CD14-positive monocyte (primary cell): ENCODE measurements at regions not wholly inside any gene's neighbourhood (a gene's known extent, or its start where the extent isn't known, plus 50 kb on each side); places are given as distances from the start of the nearest gene placed in this dataset.

ENCODE experiments used
- DNase-seq, 3 donors: peaks; one replicate each; pipeline ENCODE4 v3.0.0-alpha.2; 2011 to 2022
- H2AFZ ChIP-seq: 2 replicates; pipeline ENCODE4 v1.6.0; 2012; ENCODE audit warnings: mild to moderate bottlenecking, low read depth, low read length, inconsistent platforms; ENCODE audit not compliant: insufficient read depth, poor library complexity, severe bottlenecking
- H3K27ac ChIP-seq, 2 donors: 1 replicate in 1 of 2; 2 replicates in 1 of 2; pipeline ENCODE4 v1.5.1; 2012 to 2013; ENCODE audit warnings: low read length in 2 of 2, control low read depth in 1 of 2, inconsistent platforms in 1 of 2, low read depth in 1 of 2, mild to moderate bottlenecking in 1 of 2
- H3K27me3 ChIP-seq, 2 donors: one replicate each; pipeline versions ENCODE4 v1.6.0 to v1.6.1; 2011 to 2013; ENCODE audit warnings: low read length in 2 of 2; ENCODE audit not compliant: control insufficient read depth in 2 of 2, insufficient read depth in 2 of 2
- H3K36me3 ChIP-seq, 2 donors: replicated peaks in 1 of 2; 1 replicate in 1 of 2; 2 replicates in 1 of 2; pipeline versions ENCODE4 v1.5.1 to v1.6.1; 2012 to 2013; ENCODE audit warnings: low read length in 2 of 2, control low read depth in 1 of 2, inconsistent platforms in 1 of 2, mild to moderate bottlenecking in 1 of 2; ENCODE audit not compliant: insufficient read depth in 2 of 2, control insufficient read depth in 1 of 2
- H3K4me1 ChIP-seq, 2 donors: 1 replicate in 1 of 2; 2 replicates in 1 of 2; pipeline versions ENCODE4 v1.5.1 to v1.6.1; 2012 to 2013; ENCODE audit warnings: low read length in 2 of 2, control low read depth in 1 of 2, inconsistent platforms in 1 of 2, mild to moderate bottlenecking in 1 of 2, moderate library complexity in 1 of 2; ENCODE audit not compliant: insufficient read depth in 2 of 2, control insufficient read depth in 1 of 2
- H3K4me2 ChIP-seq: replicated peaks from 2 replicates; pipeline ENCODE3; 2012; ENCODE audit warnings: low read length, moderate library complexity, mild to moderate bottlenecking; ENCODE audit not compliant: poor library complexity, severe bottlenecking; ENCODE audit errors: extremely low read depth
- H3K4me3 ChIP-seq, 3 experiments: fragments of 200-600 bp in 1 of 3; sonication (generic) in 1 of 3; replicated peaks in 1 of 3; 1 replicate in 2 of 3; 2 replicates in 1 of 3; pipeline ENCODE4 v1.5.1; 2011 to 2013; ENCODE audit warnings: low read length in 3 of 3, mild to moderate bottlenecking in 3 of 3, control low read depth in 2 of 3, low read depth in 2 of 3, inconsistent platforms in 1 of 3, moderate library complexity in 1 of 3
- H3K79me2 ChIP-seq: 2 replicates; pipeline ENCODE4 v1.6.0; 2012; ENCODE audit warnings: mild to moderate bottlenecking, control low read depth, inconsistent platforms, low read length, moderate library complexity; ENCODE audit not compliant: insufficient read depth
- H3K9ac ChIP-seq: 2 replicates; pipeline ENCODE4 v1.6.0; 2017; ENCODE audit warnings: low read length, mild to moderate bottlenecking; ENCODE audit not compliant: insufficient read depth, poor library complexity, severe bottlenecking
- H3K9me3 ChIP-seq, 2 donors: replicated peaks in 1 of 2; 1 replicate in 1 of 2; 2 replicates in 1 of 2; pipeline versions ENCODE4 v1.5.1 to v1.6.1; 2012 to 2013; ENCODE audit warnings: low read length in 2 of 2, control low read depth in 1 of 2; ENCODE audit not compliant: control insufficient read depth in 1 of 2, insufficient read depth in 1 of 2
- H4K20me1 ChIP-seq: 2 replicates; pipeline ENCODE4 v1.6.0; 2012; ENCODE audit warnings: mild to moderate bottlenecking, low read length, control low read depth, moderate library complexity; ENCODE audit not compliant: insufficient read depth
- H3K27ac Mint-ChIP-seq, 7 donors: one replicate each; pipeline ENCODE4 v1.8.0; 2020; ENCODE audit warnings: mild to moderate bottlenecking in 7 of 7, mixed read lengths in 7 of 7, moderate library complexity in 6 of 7, inconsistent platforms in 2 of 7
- H3K27me3 Mint-ChIP-seq, 3 donors: one replicate each; pipeline ENCODE4 v1.8.0; 2021 to 2022; ENCODE audit warnings: low read depth in 3 of 3, mild to moderate bottlenecking in 3 of 3, mixed read lengths in 3 of 3, moderate library complexity in 3 of 3, inconsistent platforms in 1 of 3
- H3K36me3 Mint-ChIP-seq, 2 donors: one replicate each; pipeline ENCODE4 v1.8.0; 2020; ENCODE audit warnings: mixed read lengths in 2 of 2, inconsistent platforms in 1 of 2, mild to moderate bottlenecking in 1 of 2
- H3K4me1 Mint-ChIP-seq: one replicate; pipeline ENCODE4 v1.8.0; 2020; ENCODE audit warnings: mild to moderate bottlenecking, mixed read lengths
- H3K4me3 Mint-ChIP-seq, 2 donors: one replicate each; pipeline ENCODE4 v1.8.0; 2020; ENCODE audit warnings: mild to moderate bottlenecking in 2 of 2, mixed read lengths in 2 of 2, moderate library complexity in 1 of 2
- H3K9me3 Mint-ChIP-seq, 7 donors: one replicate each; pipeline ENCODE4 v1.8.0; 2020 to 2022; ENCODE audit warnings: mixed read lengths in 7 of 7, mild to moderate bottlenecking in 6 of 7, moderate library complexity in 6 of 7, inconsistent platforms in 2 of 7
- WGBS: methylation state at CpG from one replicate; pipeline ENCODE4 v1.1.5; 2013; ENCODE audit warnings: missing lambda C conversion rate; ENCODE audit not compliant: insufficient coverage; 5-methylcytosine and 5-hydroxymethylcytosine counted together
- intact Hi-C, 2 donors: fragments of 100-400 bp; cut with micrococcal nuclease; formaldehyde crosslinking; loops; one replicate each; pipeline versions ENCODE4 v1.15.0 to v1.15.1; 2023
- TF ChIP-seq, protein P1 (sequence below): fragments of 200-600 bp; IDR thresholded peaks from one replicate; pipeline ENCODE4 v1.8.0; 2022; ENCODE audit warnings: antibody characterized with exemption, mild to moderate bottlenecking

DNA sequence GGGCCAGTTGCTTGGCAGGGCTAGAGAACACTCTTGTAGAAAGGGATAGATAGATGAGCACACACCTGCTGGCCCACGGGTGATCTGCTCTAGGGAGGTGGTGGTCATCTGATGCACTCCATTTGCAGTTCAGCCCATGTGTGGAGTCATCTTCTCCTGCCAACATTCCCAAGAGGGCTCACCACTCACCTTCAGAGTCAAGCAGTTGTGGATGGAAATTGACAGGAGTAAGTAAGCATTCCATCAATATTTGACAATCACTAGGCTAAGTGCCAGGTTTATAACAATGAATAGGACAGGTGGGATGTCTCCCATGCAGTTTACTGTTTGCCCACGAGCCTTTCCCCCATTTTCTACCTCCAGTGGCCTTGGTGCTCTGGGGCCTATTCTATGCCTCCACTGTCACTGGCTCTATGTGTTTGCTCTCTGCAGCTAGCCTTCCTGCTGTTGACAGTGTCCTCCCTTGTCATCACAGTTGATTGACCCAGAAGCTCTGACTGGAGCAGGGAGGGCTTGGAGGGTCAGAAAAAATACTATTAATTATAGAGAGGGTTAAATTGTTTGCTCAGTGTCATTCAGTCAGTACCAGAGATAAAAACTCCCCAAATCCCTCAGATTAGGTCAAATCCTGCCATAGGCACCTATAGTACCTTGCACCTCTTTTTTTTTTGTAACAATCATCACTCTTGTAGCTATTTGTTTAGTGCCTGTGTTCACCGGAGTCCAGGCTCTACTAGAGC, 134.6 kb upstream of the PZP start:
- no peaks in the 10 kb centered on the region for H3K4me1 ChIP-seq
- WGBS = no CpG with 5 or more reads among the region's 3 CpGs
- H3K4me2 ChIP-seq = no peak overlapping the region
- TF ChIP-seq, protein P1, sequence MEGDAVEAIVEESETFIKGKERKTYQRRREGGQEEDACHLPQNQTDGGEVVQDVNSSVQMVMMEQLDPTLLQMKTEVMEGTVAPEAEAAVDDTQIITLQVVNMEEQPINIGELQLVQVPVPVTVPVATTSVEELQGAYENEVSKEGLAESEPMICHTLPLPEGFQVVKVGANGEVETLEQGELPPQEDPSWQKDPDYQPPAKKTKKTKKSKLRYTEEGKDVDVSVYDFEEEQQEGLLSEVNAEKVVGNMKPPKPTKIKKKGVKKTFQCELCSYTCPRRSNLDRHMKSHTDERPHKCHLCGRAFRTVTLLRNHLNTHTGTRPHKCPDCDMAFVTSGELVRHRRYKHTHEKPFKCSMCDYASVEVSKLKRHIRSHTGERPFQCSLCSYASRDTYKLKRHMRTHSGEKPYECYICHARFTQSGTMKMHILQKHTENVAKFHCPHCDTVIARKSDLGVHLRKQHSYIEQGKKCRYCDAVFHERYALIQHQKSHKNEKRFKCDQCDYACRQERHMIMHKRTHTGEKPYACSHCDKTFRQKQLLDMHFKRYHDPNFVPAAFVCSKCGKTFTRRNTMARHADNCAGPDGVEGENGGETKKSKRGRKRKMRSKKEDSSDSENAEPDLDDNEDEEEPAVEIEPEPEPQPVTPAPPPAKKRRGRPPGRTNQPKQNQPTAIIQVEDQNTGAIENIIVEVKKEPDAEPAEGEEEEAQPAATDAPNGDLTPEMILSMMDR = no peak
- no peaks in the 10 kb centered on the region for H3K36me3 Mint-ChIP-seq
- H3K79me2 ChIP-seq = no peaks in the 10 kb centered on the region
- no peak overlapping the region for H3K4me3 ChIP-seq
- intact Hi-C loops = no loop called here
- H2AFZ ChIP-seq = no peak overlapping the region
- H3K9me3 Mint-ChIP-seq = peaks cover 0 to 2% (median under 1%) of the 10 kb centered on the region in 7 donors
- H3K4me1 Mint-ChIP-seq = peaks cover 14% of the 10 kb centered on the region
- H3K9me3 ChIP-seq = no peaks in the 10 kb centered on the region
- no peak overlapping the region for H3K9ac ChIP-seq
- no peak overlapping the region for H3K4me3 Mint-ChIP-seq
- H4K20me1 ChIP-seq = no peaks in the 10 kb centered on the region
- H3K36me3 ChIP-seq = no peaks in the 10 kb centered on the region
- no peak overlapping the region for H3K27ac Mint-ChIP-seq
- H3K27me3 ChIP-seq = no peaks in the 10 kb centered on the region
- no peak overlapping the region for H3K27ac ChIP-seq
- H3K27me3 Mint-ChIP-seq = peaks cover 0 to 2% (median 2%) of the 10 kb centered on the region in 3 donors
- DNase-seq = no peak

DNA sequence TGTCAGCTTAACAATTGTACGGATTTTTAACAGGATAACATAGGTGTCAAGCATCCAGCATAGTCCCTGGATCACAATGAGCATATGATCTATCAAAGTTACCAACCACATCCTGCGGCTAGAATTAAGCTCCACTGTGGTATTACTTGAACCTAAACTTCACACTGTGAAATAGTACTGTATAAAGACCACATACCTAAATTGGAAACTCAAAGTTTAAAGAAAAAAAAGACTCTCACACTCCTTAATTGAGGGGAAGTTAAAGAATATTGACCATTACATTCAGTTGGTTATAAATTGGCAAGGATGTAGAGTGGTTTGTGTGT, 133.0 kb upstream of the PZP start:
- Histone ChIP-seq H3K4me1 (no peaks in the 10 kb centered on the region), H3K36me3 (no peaks in the 10 kb centered on the region), H3K27ac (no peak overlapping the region), H3K27me3 (no peaks in the 10 kb centered on the region), H2AFZ (no peak overlapping the region), H3K4me2 (no peak overlapping the region), H4K20me1 (no peaks in the 10 kb centered on the region), H3K9me3 (peaks cover 0 to 9% of the 10 kb centered on the region in 2 donors), H3K79me2 (no peaks in the 10 kb centered on the region), H3K9ac (no peak overlapping the region), H3K4me3 (no peak overlapping the region)
- H3K36me3 Mint-ChIP-seq = peaks cover 2 to 3% of the 10 kb centered on the region in 2 donors
- intact Hi-C loops = no loop called here
- peaks cover 5 to 15% (median 13%) of the 10 kb centered on the region in 7 donors for H3K9me3 Mint-ChIP-seq
- H3K4me1 Mint-ChIP-seq = peaks cover 3% of the 10 kb centered on the region
- peaks cover 0 to 2% (median 2%) of the 10 kb centered on the region in 3 donors for H3K27me3 Mint-ChIP-seq
- TF ChIP-seq, protein P1 = no peak
- no CpG with 5 or more reads among the region's 2 CpGs for whole genome bisulfite sequencing
- no peak overlapping the region for H3K27ac Mint-ChIP-seq
- H3K4me3 Mint-ChIP-seq = no peak overlapping the region
- no peak for DNase-seq
